RWPE2 (cell line): ENCODE measurements at regions not wholly inside any gene's neighbourhood (a gene's known extent, or its start where the extent isn't known, plus 50 kb on each side); places are given as distances from the start of the nearest gene placed in this dataset.

Experiments used
- ATAC-seq: fragments of 200-7000 bp; cut with Tn5 transposase; 3 replicates; pipeline ENCODE4 v1.9.1; 2021; ENCODE audit warnings: low read depth
- DNase-seq: peaks from one replicate; pipeline ENCODE4 v3.0.0-alpha.2; 2020; ENCODE audit warnings: low spot score
- H3K27ac ChIP-seq: fragments of 450-650 bp; 2 replicates; pipeline ENCODE4 v1.5.1; 2017; ENCODE audit warnings: mild to moderate bottlenecking; ENCODE audit not compliant: poor library complexity, severe bottlenecking
- H3K27me3 ChIP-seq: fragments of 250-450 bp; sonication (Bioruptor Pico); 2 replicates; pipeline ENCODE4 v1.5.1; 2021; ENCODE audit warnings: mild to moderate bottlenecking, moderate library complexity; ENCODE audit not compliant: insufficient read depth, poor library complexity, severe bottlenecking
- H3K36me3 ChIP-seq: fragments of 250-450 bp; sonication (Bioruptor Pico); 2 replicates; pipeline ENCODE4 v1.5.1; 2020; ENCODE audit warnings: low read depth, mild to moderate bottlenecking, moderate library complexity
- H3K4me1 ChIP-seq: fragments of 250-450 bp; sonication (Bioruptor Pico); 2 replicates; pipeline ENCODE4 v1.5.1; 2021; ENCODE audit warnings: mild to moderate bottlenecking, moderate library complexity; ENCODE audit not compliant: insufficient read depth, poor library complexity, severe bottlenecking
- H3K4me3 ChIP-seq: fragments of 250-450 bp; sonication (Bioruptor Pico); 2 replicates; pipeline ENCODE4 v1.5.1; 2021; ENCODE audit warnings: mild to moderate bottlenecking, moderate library complexity; ENCODE audit not compliant: severe bottlenecking
- H3K9me3 ChIP-seq: fragments of 250-450 bp; sonication (Bioruptor Pico); 2 replicates; pipeline ENCODE4 v1.5.1; 2021; ENCODE audit warnings: mild to moderate bottlenecking, moderate library complexity; ENCODE audit not compliant: severe bottlenecking
- TF ChIP-seq, protein P1 (sequence below): fragments of 450-650 bp; IDR thresholded peaks from one replicate; pipeline ENCODE4 v1.5.1; 2017; ENCODE audit warnings: mild to moderate bottlenecking, moderate library complexity; ENCODE audit not compliant: poor library complexity, severe bottlenecking

DNA sequence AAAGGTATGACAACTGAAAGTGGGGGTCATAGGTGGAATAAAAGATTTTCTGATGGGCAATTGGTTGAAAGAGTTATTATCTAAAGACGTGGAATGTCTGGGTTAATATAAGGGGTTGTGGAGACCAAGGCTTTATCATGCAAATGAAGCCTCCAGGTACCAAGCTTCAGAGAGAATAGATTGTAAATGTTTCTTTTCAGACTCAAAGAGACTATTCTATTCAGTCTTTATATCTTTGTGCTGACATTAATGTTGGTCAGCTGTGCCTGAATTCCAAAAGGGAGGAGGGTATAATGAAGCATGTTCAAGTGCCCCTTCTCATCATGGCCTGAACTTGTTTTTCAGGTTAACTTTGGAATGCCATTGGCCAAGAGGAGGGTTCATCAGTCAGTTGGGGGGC, 145.3 kb downstream of the SETD4 start:
- TF ChIP-seq, protein P1, sequence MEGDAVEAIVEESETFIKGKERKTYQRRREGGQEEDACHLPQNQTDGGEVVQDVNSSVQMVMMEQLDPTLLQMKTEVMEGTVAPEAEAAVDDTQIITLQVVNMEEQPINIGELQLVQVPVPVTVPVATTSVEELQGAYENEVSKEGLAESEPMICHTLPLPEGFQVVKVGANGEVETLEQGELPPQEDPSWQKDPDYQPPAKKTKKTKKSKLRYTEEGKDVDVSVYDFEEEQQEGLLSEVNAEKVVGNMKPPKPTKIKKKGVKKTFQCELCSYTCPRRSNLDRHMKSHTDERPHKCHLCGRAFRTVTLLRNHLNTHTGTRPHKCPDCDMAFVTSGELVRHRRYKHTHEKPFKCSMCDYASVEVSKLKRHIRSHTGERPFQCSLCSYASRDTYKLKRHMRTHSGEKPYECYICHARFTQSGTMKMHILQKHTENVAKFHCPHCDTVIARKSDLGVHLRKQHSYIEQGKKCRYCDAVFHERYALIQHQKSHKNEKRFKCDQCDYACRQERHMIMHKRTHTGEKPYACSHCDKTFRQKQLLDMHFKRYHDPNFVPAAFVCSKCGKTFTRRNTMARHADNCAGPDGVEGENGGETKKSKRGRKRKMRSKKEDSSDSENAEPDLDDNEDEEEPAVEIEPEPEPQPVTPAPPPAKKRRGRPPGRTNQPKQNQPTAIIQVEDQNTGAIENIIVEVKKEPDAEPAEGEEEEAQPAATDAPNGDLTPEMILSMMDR = no peak
- no peak for DNase-seq
- Histone ChIP-seq H3K36me3 (no peaks in the 10 kb centered on the region), H3K27ac (no peak overlapping the region), H3K4me1 (peaks cover 2% of the 10 kb centered on the region), H3K9me3 (peaks cover 2% of the 10 kb centered on the region), H3K4me3 (no peak overlapping the region), H3K27me3 (no peaks in the 10 kb centered on the region)
- ATAC-seq = no peak

DNA sequence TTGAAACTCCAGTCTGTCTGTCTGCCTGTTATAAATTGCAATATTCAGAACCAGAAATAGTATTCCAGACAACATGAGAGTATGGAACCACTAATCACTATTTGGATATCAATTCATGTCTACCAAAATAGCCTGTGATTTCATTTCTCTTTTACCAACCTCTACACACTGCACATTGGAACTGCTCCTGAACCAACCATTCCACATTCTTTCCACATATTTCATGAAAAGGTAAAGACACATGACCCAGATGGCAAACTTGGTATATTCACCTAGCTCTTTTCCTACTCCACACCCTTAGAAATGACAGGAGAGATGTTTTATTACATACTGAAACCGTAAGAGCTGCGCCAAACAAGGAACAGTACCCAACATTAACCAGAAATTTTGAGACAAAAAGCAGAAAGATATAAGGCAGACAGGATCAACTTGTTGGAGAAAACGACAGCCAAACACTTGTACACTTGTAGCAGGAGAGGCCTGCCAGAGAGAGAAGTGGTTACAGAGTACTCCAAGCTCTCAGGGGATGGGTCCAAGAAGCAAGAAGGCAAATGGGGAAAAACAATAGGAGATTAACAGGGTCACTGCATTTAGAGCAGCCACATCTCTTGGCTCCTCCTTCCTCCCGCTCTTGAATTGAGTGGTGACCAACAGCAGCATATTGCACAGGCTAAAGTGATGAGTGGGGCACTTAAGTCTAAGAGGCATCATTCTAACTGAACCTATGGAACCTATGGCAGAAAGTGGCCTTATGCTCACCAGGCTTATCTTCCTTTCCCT, 148.7 kb downstream of the SETD4 start:
- TF ChIP-seq, protein P1 = no peak
- H3K27ac ChIP-seq = no peak overlapping the region
- no peaks in the 10 kb centered on the region for H3K36me3 ChIP-seq
- no peak for DNase-seq
- peaks cover 2% of the 10 kb centered on the region for H3K9me3 ChIP-seq
- no peaks in the 10 kb centered on the region for H3K27me3 ChIP-seq
- peaks cover 5% of the 10 kb centered on the region for H3K4me1 ChIP-seq
- H3K4me3 ChIP-seq = no peak overlapping the region
- no peak for ATAC-seq

DNA sequence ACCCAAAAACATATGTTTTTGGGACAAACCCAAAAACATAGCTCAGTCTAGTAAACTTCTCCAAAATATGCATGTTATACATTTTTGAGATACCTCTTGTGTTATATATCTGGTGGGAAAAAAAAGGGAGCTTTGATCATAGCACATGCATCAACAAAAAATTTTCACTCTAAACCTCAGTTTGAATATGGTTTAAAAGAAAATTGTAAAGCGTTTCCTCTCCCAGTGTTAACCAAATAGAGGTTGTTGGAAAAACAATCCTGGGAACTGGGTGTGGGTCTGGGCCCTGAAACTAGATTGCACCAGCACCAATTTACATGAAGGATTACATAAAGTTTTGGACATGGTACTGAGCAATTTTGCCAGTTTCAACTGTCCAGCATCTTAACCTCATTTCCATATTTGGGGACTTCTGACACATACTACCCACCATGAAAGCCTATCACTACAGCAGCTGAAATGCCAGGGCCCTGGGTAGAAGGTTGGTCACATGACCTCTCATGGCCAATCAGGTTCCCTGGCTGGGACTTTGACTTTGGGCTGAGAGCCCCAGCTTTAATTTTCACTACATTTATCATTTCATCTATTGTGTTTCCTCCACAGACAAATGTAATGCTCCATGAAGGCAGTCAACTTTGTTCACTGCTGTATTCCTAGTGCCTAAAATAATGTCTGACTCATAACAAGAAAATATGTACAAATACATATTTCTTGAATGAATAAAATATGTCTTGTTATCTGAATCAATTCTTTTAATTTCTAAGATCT, 150.7 kb downstream of the SETD4 start:
- Histone ChIP-seq H3K36me3 (no peaks in the 10 kb centered on the region), H3K4me3 (no peak overlapping the region), H3K27me3 (no peaks in the 10 kb centered on the region), H3K27ac (no peak overlapping the region), H3K9me3 (no peaks in the 10 kb centered on the region), H3K4me1 (peaks cover 5% of the 10 kb centered on the region)
- TF ChIP-seq, protein P1 = no peak
- ATAC-seq = no peak
- DNase-seq = no peak

DNA sequence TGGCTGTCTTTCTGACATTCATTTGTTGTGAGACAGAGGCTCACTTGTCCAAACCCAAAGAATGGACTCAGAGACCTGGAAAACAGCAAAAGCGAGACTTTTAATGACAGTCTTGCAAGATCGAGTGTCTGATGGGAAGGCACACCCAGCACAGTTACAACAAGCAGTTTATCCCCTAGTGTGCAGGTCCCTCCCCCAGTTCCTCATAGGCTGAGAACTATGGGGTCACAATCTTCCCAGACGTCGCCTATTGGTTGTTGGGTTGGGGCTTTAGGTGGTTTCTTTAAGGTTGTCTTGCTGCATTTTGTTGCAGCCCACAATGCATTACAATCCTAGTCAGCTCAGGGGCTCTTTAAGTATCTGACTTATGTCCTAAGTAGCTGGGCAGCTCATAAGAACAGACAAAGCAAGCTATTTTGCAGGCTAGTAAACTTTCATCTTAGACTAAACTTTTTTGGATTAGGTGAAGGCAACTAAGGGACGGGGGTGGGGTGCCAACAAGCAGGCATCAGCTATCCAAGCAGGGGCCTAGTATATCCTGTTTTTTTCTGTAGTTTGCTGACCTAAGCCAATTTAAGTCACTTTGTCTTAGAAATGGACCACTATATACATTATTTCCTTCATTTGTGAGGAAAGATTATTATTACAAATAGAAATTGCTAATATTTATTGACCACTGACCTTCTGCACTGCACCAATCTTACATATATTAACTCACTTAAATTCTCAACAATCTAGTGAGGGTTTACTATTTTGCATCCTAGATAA, 151.8 kb downstream of the SETD4 start:
- Histone ChIP-seq H3K27ac (no peak overlapping the region), H3K27me3 (no peaks in the 10 kb centered on the region), H3K36me3 (no peaks in the 10 kb centered on the region), H3K9me3 (no peaks in the 10 kb centered on the region), H3K4me3 (no peak overlapping the region), H3K4me1 (peaks cover 5% of the 10 kb centered on the region)
- DNase-seq = no peak
- TF ChIP-seq, protein P1 = no peak
- no peak for ATAC-seq
